ENCODE measurements at regions not wholly inside any gene's neighbourhood (a gene's known extent, or its start where the extent isn't known, plus 50 kb on each side); places are given as distances from the start of the nearest gene placed in this dataset.
A peak's percentile ranks its signal among the peaks of the same experiment; 100 is the strongest.

DNA sequence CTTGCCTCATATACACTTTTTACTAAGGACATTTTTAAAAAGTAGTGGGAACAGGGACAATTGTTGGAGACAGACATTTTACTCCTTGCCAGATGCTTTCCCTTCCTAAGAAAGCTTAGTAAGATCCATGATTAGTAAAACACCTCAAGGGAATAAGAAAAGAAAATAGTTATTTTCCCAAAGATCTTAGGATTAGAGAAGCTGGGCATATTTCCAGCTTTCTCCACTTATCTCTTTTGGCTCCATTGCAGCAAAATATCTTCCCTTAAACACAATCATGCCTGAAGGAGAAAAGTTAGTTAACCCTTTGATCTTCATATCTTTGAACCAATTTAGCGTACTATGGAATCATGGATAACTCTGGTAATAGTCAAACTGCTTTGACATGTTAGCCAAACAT is 257.9 kb downstream of the PCDH18 start:
- H3K4me1 ChIP-seq: no peaks in the 10 kb centered on the region
- peaks cover 17% of the 10 kb centered on the region for H3K9me3 ChIP-seq (replicated peaks)
- no peak for DNase-seq
- TF ChIP-seq, protein P1, sequence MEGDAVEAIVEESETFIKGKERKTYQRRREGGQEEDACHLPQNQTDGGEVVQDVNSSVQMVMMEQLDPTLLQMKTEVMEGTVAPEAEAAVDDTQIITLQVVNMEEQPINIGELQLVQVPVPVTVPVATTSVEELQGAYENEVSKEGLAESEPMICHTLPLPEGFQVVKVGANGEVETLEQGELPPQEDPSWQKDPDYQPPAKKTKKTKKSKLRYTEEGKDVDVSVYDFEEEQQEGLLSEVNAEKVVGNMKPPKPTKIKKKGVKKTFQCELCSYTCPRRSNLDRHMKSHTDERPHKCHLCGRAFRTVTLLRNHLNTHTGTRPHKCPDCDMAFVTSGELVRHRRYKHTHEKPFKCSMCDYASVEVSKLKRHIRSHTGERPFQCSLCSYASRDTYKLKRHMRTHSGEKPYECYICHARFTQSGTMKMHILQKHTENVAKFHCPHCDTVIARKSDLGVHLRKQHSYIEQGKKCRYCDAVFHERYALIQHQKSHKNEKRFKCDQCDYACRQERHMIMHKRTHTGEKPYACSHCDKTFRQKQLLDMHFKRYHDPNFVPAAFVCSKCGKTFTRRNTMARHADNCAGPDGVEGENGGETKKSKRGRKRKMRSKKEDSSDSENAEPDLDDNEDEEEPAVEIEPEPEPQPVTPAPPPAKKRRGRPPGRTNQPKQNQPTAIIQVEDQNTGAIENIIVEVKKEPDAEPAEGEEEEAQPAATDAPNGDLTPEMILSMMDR (IDR thresholded peaks at IDR 0.05; ENCODE audit: borderline replicate concordance): no peak
- peak overlapping the region; percentile 44 for H3K27ac ChIP-seq (replicated peaks)
- H3K27me3 ChIP-seq (ENCODE audit: low read depth): no peaks in the 10 kb centered on the region
- intact Hi-C loops (cut with micrococcal nuclease): no loop called here
- H3K4me3 ChIP-seq: no peak overlapping the region
- H3K36me3 ChIP-seq: no peaks in the 10 kb centered on the region

DNA sequence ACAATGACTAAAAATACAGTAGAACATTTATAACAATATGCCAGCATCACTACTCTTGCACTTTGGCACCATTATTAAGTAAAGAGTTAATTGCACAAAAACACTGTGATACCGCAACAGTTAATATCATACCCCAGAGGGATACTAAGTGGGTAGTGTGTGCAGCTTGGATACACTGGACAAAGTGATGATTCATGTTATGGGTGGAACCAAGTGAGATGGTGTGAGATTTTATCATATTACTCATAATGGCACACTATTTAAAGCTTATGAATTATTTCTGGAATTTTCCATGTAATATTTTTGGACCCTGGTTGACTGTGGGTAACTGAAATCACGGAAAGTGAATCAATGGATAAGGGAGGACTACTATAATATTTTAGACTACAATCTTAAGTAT is 265.3 kb downstream of the PCDH18 start:
- Histone ChIP-seq H3K27me3 (ENCODE audit: low read depth) (no peaks in the 10 kb centered on the region), H3K36me3 (no peaks in the 10 kb centered on the region), H3K4me3 (no peak overlapping the region), H3K4me1 (no peaks in the 10 kb centered on the region), H3K27ac (replicated peaks) (no peak overlapping the region), H3K9me3 (replicated peaks) (peaks cover 16% of the 10 kb centered on the region)
- no peak for DNase-seq
- intact Hi-C loops (cut with micrococcal nuclease): no loop called here
- TF ChIP-seq, protein P1 (IDR thresholded peaks at IDR 0.05; ENCODE audit: borderline replicate concordance): no peak

DNA sequence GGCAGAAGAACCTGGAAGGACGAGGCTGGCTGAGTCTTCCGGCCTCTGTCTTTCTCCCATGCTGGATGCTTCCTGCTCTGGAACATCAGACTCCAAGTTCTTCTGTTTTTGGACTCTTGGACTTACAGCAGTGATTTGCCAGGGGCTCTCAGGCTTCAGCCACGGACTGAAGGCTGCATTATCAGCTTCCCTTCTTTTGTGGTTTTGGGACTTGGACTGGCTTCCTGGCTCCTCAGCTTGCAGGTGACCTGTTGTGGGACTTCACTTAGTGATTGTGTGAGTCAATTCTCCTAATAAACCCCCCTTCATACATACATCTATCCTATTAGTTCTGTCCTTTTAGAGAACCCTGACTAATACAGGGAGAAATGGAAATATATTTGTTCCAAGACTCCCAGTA is 265.8 kb downstream of the PCDH18 start:
- Histone ChIP-seq H3K36me3 (no peaks in the 10 kb centered on the region), H3K27me3 (ENCODE audit: low read depth) (no peaks in the 10 kb centered on the region), H3K4me3 (no peak overlapping the region), H3K4me1 (no peaks in the 10 kb centered on the region), H3K27ac (replicated peaks) (no peak overlapping the region), H3K9me3 (replicated peaks) (peaks cover 10% of the 10 kb centered on the region)
- TF ChIP-seq, protein P1 (IDR thresholded peaks at IDR 0.05; ENCODE audit: borderline replicate concordance): no peak
- no peak for DNase-seq
- intact Hi-C loops (cut with micrococcal nuclease): no loop called here

DNA sequence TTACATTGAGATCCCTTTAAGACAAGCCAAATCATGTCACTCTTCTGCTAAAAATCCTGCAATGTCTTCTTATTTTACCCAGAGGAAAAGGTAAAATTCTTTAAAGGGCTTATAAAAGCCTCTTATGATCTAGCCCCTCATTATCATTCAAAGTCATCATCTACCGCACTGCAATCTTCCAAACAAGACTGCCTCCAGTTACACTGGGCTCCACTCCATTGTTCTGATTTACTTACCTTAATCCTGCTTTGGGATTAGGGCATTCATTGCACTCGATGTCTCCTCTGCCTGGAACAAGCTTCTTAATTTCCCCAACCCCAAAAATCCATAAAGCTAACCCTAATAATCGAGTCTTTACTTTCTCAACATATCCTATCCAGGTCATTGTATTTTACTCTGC is 269.1 kb downstream of the PCDH18 start:
- no peaks in the 10 kb centered on the region for H3K9me3 ChIP-seq (replicated peaks)
- no peaks in the 10 kb centered on the region for H3K27me3 ChIP-seq (ENCODE audit: low read depth)
- TF ChIP-seq, protein P1 (IDR thresholded peaks at IDR 0.05; ENCODE audit: borderline replicate concordance): no peak
- no peak overlapping the region for H3K27ac ChIP-seq (replicated peaks)
- intact Hi-C loops (cut with micrococcal nuclease): no loop called here
- no peak overlapping the region for H3K4me3 ChIP-seq
- H3K36me3 ChIP-seq: no peaks in the 10 kb centered on the region
- no peaks in the 10 kb centered on the region for H3K4me1 ChIP-seq
- no peak for DNase-seq

DNA sequence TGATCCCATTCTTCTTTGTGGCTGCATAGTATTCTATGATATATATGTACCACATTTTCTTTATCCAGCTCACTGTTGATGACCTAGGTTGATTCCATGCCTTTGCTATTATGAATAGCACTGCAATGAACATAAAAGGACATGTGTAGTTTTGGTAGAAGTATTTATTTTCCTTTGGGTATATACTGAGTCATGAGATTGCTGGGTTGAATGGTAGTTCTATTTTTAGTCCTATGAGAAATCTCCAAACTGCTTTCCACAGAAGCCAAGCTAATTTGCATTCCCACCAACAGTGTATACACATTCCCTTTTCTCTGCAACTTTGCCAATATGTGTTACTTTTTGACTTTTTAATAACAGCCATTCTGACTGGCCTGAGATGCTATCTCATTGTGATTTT is 278.3 kb downstream of the PCDH18 start:
- no peak for DNase-seq
- TF ChIP-seq, protein P1 (IDR thresholded peaks at IDR 0.05; ENCODE audit: borderline replicate concordance): no peak
- no peaks in the 10 kb centered on the region for H3K27me3 ChIP-seq (ENCODE audit: low read depth)
- H3K4me3 ChIP-seq: no peak overlapping the region
- peaks cover 28% of the 10 kb centered on the region for H3K9me3 ChIP-seq (replicated peaks)
- H3K4me1 ChIP-seq: no peaks in the 10 kb centered on the region
- no peak overlapping the region for H3K27ac ChIP-seq (replicated peaks)
- intact Hi-C loops (cut with micrococcal nuclease): no loop called here
- H3K36me3 ChIP-seq: no peaks in the 10 kb centered on the region

DNA sequence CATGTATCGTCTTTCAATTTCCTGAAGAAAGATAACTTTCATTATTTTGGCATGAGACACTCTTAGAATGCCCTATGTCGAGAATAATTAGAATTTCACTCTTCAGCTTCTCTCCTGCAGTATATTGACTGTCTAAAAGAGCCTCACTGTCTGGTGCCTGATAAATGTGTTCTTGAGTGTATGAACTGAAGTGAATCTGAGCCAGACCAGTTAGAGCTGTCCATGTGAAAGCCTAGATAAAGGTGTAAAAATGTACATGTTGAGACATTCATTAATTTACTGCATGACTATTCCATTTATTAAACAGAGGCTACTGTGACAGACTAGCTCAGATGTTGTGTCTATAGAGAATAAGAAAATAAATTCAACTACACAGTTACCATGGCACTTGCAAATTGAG is 283.2 kb downstream of the PCDH18 start:
- DNase-seq: no peak

More for the DNA sequence above, 283.2 kb downstream of the PCDH18 start:
- no peaks in the 10 kb centered on the region for H3K4me1 ChIP-seq
- intact Hi-C loops (cut with micrococcal nuclease): no loop called here
- TF ChIP-seq, protein P1 (IDR thresholded peaks at IDR 0.05; ENCODE audit: borderline replicate concordance): no peak
- H3K9me3 ChIP-seq (replicated peaks): peaks cover 7% of the 10 kb centered on the region
- H3K36me3 ChIP-seq: no peaks in the 10 kb centered on the region
- H3K27me3 ChIP-seq (ENCODE audit: low read depth): no peaks in the 10 kb centered on the region
- H3K27ac ChIP-seq (replicated peaks): no peak overlapping the region
- no peak overlapping the region for H3K4me3 ChIP-seq
